ENCODE measurements at regions not wholly inside any gene's neighbourhood (a gene's known extent, or its start where the extent isn't known, plus 50 kb on each side); places are given as distances from the start of the nearest gene placed in this dataset.

DNA sequence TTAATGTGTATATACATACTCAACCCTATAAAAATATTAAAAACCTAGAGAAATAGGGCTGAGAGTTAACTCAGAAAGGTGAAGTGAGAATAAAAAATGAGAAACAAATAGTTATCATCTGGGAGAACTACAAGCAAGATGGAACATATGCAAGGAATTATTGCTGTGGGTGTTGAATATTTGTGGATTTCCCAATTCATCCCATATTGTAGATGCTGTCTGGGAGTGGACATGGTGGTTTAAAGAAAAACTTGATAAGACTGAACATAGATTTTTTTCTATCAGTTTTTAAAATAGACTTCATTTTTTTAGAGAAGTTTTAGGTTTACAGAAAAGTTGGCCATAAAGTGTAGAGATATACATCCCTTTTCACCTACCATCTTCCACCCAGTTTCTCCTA lies 263.5 kb downstream of the SPATA31D1 start:
- TF ChIP-seq POLR2AphosphoS5 (IDR thresholded peaks at IDR 0.05; ENCODE audit: low read depth, low read length) (no peak), SIN3A (IDR thresholded peaks at IDR 0.05; ENCODE audit: borderline replicate concordance, insufficient read depth, low read length) (no peak), TAF1 (IDR thresholded peaks at IDR 0.05; ENCODE audit: borderline replicate concordance, insufficient read depth, low read length) (no peak), FOXP2 (optimal IDR thresholded peaks at IDR 0.05; ENCODE audit: borderline replicate concordance, extremely low read depth, extremely low read length, insufficient read depth) (no peak), REST (IDR thresholded peaks at IDR 0.05; ENCODE audit: insufficient read depth in 1 of 2, low read depth in 2 of 2, low read length in 2 of 2) (no peak)

DNA sequence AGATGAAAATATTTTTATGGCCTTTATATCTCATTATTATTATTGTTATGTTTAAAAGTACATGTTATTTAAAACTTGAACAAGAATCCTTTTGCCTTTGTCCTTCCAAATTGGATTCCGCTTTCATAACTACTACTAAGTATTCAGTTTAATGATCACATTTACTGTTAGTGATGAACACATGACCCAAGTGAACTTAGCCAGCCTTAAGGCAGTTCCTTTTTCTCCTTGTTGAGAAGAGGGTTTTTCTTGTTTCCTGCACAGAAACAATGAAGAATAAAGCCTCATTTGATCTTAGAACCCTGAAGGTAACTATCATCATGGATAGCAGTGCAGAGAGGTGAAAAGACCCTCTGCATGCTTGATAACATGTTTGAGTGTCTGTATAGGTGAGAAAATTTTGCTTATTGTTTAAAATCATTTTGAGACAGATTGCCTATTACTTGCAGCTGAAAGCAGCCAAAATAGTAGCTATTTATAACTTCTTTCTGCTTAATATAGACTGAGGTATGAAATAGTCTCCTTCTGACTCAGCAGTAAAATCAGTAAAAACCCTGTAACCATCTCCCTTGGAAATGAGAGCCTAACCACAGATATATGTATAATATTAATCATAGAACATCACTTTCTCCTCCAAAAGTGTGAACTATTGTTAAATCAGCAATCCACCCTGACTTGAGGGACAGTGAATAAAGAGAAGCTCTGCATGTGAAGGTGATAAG lies 266.2 kb downstream of the SPATA31D1 start:
- TF ChIP-seq TAF1 (IDR thresholded peaks at IDR 0.05; ENCODE audit: borderline replicate concordance, insufficient read depth, low read length) = no peak
- TF ChIP-seq POLR2AphosphoS5 (IDR thresholded peaks at IDR 0.05; ENCODE audit: low read depth, low read length) = no peak
- TF ChIP-seq SIN3A (IDR thresholded peaks at IDR 0.05; ENCODE audit: borderline replicate concordance, insufficient read depth, low read length) = no peak
- no peak for TF ChIP-seq FOXP2 (optimal IDR thresholded peaks at IDR 0.05; ENCODE audit: borderline replicate concordance, extremely low read depth, extremely low read length, insufficient read depth)
- TF ChIP-seq REST (IDR thresholded peaks at IDR 0.05; ENCODE audit: insufficient read depth in 1 of 2, low read depth in 2 of 2, low read length in 2 of 2) = no peak

- no peak for TF ChIP-seq POLR2AphosphoS5 (IDR thresholded peaks at IDR 0.05; ENCODE audit: low read depth, low read length)
These were observed 267.1 kb downstream of the SPATA31D1 start for GRCh38 chr9:82255481-82256176.

GRCh38 chr9:82260691-82261090 lies 272.1 kb downstream of the SPATA31D1 start:
- TF ChIP-seq SIN3A (IDR thresholded peaks at IDR 0.05; ENCODE audit: borderline replicate concordance, insufficient read depth, low read length) (no peak), FOXP2 (optimal IDR thresholded peaks at IDR 0.05; ENCODE audit: borderline replicate concordance, extremely low read depth, extremely low read length, insufficient read depth) (no peak), TAF1 (IDR thresholded peaks at IDR 0.05; ENCODE audit: borderline replicate concordance, insufficient read depth, low read length) (no peak), POLR2AphosphoS5 (IDR thresholded peaks at IDR 0.05; ENCODE audit: low read depth, low read length) (no peak), REST (IDR thresholded peaks at IDR 0.05; ENCODE audit: insufficient read depth in 1 of 2, low read depth in 2 of 2, low read length in 2 of 2) (no peak)

DNA sequence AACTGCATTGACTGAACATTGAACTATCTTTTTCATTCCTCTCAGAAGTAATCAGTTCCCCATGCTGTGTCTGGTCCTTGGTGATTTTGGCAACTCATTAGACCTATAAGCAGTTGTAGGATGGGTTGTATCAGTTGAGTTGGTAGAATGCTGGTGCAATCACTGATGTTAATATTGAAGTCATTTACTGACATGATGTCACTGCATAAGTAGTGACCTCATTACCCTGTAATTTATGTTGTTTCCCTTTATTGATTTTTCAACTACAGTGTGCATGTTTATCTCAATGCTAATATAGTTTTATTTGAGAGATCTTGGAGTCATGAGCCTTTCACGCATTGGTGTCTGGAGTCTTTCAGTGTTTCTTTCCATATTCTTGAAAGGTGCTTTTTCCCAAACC lies 275.0 kb downstream of the SPATA31D1 start:
- TF ChIP-seq SIN3A (IDR thresholded peaks at IDR 0.05; ENCODE audit: borderline replicate concordance, insufficient read depth, low read length) (no peak), REST (IDR thresholded peaks at IDR 0.05; ENCODE audit: insufficient read depth in 1 of 2, low read depth in 2 of 2, low read length in 2 of 2) (no peak), FOXP2 (optimal IDR thresholded peaks at IDR 0.05; ENCODE audit: borderline replicate concordance, extremely low read depth, extremely low read length, insufficient read depth) (no peak), TAF1 (IDR thresholded peaks at IDR 0.05; ENCODE audit: borderline replicate concordance, insufficient read depth, low read length) (no peak), POLR2AphosphoS5 (IDR thresholded peaks at IDR 0.05; ENCODE audit: low read depth, low read length) (no peak)

All from PFSK-1 (cell line).